Thyroid gland (tissue), 4 donors: ENCODE measurements at regions not wholly inside any gene's neighbourhood (a gene's known extent, or its start where the extent isn't known, plus 50 kb on each side); places are given as distances from the start of the nearest gene placed in this dataset.
"Not testable (repeated sequence)": the region's sequence is repeated elsewhere in the genome, so short reads cannot be mapped to it uniquely, and the experiment has no call there.

Source experiments
- DNase-seq, 2 donors: peaks; one replicate each; pipeline ENCODE4 v3.0.0-alpha.2; 2019
- H3K27ac ChIP-seq, 3 donors: fragments of 200-600 bp; sonication (generic); 1 replicate in 2 of 3; 2 replicates in 1 of 3; pipeline ENCODE4 v1.5.1; 2016 to 2019; ENCODE audit warnings: mild to moderate bottlenecking in 1 of 3, moderate library complexity in 1 of 3
- H3K27me3 ChIP-seq: fragments of 200-600 bp; sonication (generic); one replicate; pipeline ENCODE4 v1.5.1; 2019
- H3K36me3 ChIP-seq, 2 donors: fragments of 200-600 bp; sonication (generic); one replicate each; pipeline ENCODE4 v1.5.1; 2016 to 2019
- H3K4me1 ChIP-seq, 2 donors: fragments of 200-600 bp; sonication (generic); one replicate each; pipeline ENCODE4 v1.5.1; 2017 to 2019
- H3K4me3 ChIP-seq, 3 donors: fragments of 200-600 bp; sonication (generic); replicated peaks in 1 of 3; 1 replicate in 2 of 3; 2 replicates in 1 of 3; pipeline ENCODE4 v1.5.1; 2016; ENCODE audit warnings: mild to moderate bottlenecking in 1 of 3
- H3K9me3 ChIP-seq: fragments of 200-600 bp; sonication (generic); one replicate; pipeline ENCODE4 v1.5.1; 2017
- CTCF ChIP-seq, 6 experiments: fragments of 200-600 bp in 3 of 6; fragments of 450-650 bp in 3 of 6; sonication (generic) in 3 of 6; IDR thresholded peaks; one replicate each; pipeline ENCODE4 v1.5.1; 2016 to 2019; ENCODE audit warnings: antibody characterized with exemption in 6 of 6, mild to moderate bottlenecking in 2 of 6, inconsistent platforms in 1 of 6, moderate library complexity in 1 of 6
- POLR2A ChIP-seq, 2 donors: fragments of 450-650 bp; IDR thresholded peaks; one replicate each; pipeline ENCODE4 v1.6.1; 2017; ENCODE audit warnings: antibody characterized with exemption in 2 of 2, mild to moderate bottlenecking in 2 of 2, moderate library complexity in 1 of 2
- WGBS, 2 donors: methylation state at CpG; one replicate each; pipeline ENCODE4 v1.1.5; 2017; 5-methylcytosine and 5-hydroxymethylcytosine counted together
- intact Hi-C: fragments of 100-400 bp; cut with DNase I; formaldehyde crosslinking; loops from one replicate; pipeline ENCODE4 v1.15.1; 2023

DNA sequence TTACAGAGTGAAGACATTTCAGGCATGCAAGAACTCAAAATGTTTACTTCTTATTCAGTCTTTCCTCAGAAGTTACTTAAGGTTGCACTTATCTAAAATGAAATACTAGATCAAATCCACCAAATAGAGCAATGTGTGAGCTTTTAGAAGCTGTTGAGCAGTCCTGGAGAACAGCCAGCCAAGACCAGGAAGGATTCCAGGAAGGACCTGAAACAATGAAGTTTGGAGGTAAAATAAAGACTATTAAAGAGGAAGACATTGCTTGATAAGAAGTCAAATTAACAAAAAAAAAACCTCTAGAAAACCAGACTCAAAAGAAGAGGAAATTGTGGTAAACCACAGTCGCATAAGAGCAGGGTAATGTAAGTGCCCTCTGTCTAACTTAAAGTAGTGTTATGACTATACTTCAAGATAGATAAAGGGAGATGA lies 156.2 kb upstream of the S1PR3 start:
- Histone ChIP-seq H3K9me3 (no peaks in the 10 kb centered on the region), H3K4me3 (no peak overlapping the region), H3K36me3 (no peaks in the 10 kb centered on the region), H3K27me3 (no peaks in the 10 kb centered on the region), H3K27ac (no peak overlapping the region), H3K4me1 (no peaks in the 10 kb centered on the region)
- peak; percentile 32 to 39 for DNase-seq
- intact Hi-C loops, result no loop called here
- TF ChIP-seq CTCF (IDR thresholded peaks at IDR 0.05) (no peak), POLR2A (IDR thresholded peaks at IDR 0.05) (no peak)
- WGBS, 2 donors, result 67 to 71% methylated on average over 1 of the region's 1 CpG

DNA sequence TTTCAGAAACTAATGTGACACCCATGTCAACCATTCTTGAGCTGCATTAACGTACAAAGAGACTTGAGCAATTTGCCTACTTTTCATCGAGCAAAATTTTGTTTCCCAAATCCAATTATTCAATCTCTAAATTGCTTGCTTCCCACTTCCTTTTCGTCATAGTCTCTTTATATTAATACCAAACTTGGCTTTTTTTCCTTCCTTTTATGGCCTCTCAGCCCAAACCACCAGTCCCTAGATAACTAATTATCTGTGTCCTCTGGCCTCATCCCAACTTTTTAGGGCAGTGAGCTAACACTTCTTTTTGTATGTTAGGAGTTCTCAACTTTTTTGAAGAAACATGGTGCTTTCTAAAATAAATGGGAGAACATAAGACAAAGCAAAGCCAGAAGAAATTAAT lies 155.5 kb upstream of the S1PR3 start:
- 77 to 81% methylated on average over 3 of the region's 3 CpGs for WGBS, 2 donors

DNA sequence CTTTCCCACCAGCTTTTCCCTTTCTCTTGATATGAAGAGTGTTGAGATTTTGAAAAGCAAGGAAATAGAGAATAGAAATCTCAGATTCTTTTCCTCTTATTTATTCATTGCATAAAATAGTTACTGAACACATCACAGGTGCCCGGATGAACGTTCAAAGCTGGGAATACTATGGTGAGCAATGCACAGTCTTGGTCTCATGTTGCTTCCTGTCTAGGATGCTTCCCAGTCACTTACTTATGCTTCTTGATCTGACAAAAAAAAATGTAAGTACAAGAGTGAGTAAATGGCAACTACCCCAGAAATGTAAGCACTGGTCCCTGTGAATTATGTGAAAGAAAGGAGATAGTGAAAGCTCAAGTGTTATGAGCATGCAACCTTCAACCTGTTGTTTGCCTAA lies 153.5 kb upstream of the S1PR3 start:
- Histone ChIP-seq H3K4me1 (no peaks in the 10 kb centered on the region), H3K27ac (no peak overlapping the region), H3K36me3 (no peaks in the 10 kb centered on the region), H3K4me3 (no peak overlapping the region), H3K27me3 (no peaks in the 10 kb centered on the region), H3K9me3 (no peaks in the 10 kb centered on the region)
- no peak for TF ChIP-seq CTCF (IDR thresholded peaks at IDR 0.05)
- TF ChIP-seq POLR2A (IDR thresholded peaks at IDR 0.05), result no peak
- WGBS, 2 donors, result 88 to 95% methylated on average over 2 of the region's 2 CpGs
- no peak for DNase-seq
- intact Hi-C loops, result no loop called here

More for the DNA sequence above, 155.5 kb upstream of the S1PR3 start:
- Histone ChIP-seq H3K9me3 (no peaks in the 10 kb centered on the region), H3K27ac (no peak overlapping the region), H3K4me1 (no peaks in the 10 kb centered on the region), H3K36me3 (no peaks in the 10 kb centered on the region), H3K4me3 (no peak overlapping the region), H3K27me3 (no peaks in the 10 kb centered on the region)
- no peak for DNase-seq
- TF ChIP-seq CTCF (IDR thresholded peaks at IDR 0.05), result no peak
- no peak for TF ChIP-seq POLR2A (IDR thresholded peaks at IDR 0.05)
- intact Hi-C loops, result no loop called here

DNA sequence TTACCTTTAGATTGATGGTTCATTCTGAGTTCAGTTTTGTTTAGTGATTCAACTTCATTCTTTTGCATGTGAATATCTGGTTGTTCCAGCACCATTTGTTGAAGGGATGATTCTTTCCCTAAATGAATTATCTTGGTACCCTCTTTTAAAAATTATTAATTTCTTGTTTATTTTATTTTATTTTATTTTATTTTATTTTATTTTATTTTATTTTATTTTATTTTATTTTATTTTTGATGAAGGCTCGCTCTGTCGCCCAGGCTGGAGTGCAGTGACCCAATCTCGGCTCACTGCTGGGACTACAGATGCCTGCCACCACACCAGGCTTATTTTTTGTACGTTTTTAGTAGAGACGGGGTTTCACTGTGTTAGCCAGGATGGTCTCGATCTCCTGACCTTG lies 141.4 kb upstream of the S1PR3 start:
- H3K4me1 ChIP-seq, H3K27ac ChIP-seq, H3K9me3 ChIP-seq, H3K4me3 ChIP-seq, H3K27me3 ChIP-seq, DNase-seq, H3K36me3 ChIP-seq, intact Hi-C loops: not testable (repeated sequence)
- 93 to 94% methylated on average over 6 of the region's 6 CpGs for WGBS, 2 donors

DNA sequence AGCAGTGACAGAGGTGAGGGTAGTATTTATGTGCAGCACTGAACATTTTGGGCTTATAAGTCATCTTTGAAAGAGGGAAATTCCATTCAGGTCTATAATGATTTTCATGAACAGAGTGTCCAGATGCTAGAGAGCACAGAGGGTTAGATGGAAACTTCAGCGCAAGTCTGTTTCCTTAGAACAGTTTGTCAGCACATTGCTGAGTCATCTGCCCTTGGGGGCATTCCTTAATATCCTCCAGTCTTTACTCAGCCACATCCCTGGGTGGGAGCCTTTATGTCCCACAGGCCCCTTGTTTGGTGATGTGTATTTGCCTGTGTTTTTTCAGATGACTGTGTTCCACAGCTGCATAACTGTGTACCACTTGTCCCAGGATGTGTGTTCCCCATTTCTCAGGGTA lies 138.5 kb upstream of the S1PR3 start:
- Histone ChIP-seq H3K27ac (no peak overlapping the region), H3K36me3 (no peaks in the 10 kb centered on the region), H3K27me3 (no peaks in the 10 kb centered on the region), H3K4me3 (no peak overlapping the region), H3K4me1 (peaks cover 0 to 9% of the 10 kb centered on the region in 2 donors), H3K9me3 (no peaks in the 10 kb centered on the region)
- TF ChIP-seq CTCF (IDR thresholded peaks at IDR 0.05) (no peak), POLR2A (IDR thresholded peaks at IDR 0.05) (no peak)
- intact Hi-C loops, result no loop called here
- peak; percentile 20 to 21 for DNase-seq
- 46 to 53% methylated on average over 1 of the region's 1 CpG for WGBS, 2 donors

- no peaks in the 10 kb centered on the region for H3K9me3 ChIP-seq
- no peak overlapping the region for H3K4me3 ChIP-seq
- WGBS, 2 donors, result 78 to 82% methylated on average over 5 of the region's 5 CpGs
- H3K4me1 ChIP-seq, result peaks cover 0 to 8% of the 10 kb centered on the region in 2 donors
- no peak for TF ChIP-seq CTCF (IDR thresholded peaks at IDR 0.05)
- no peak for TF ChIP-seq POLR2A (IDR thresholded peaks at IDR 0.05)
- DNase-seq, result no peak
- intact Hi-C loops, result no loop called here
- H3K27ac ChIP-seq, result no peak overlapping the region
- no peaks in the 10 kb centered on the region for H3K36me3 ChIP-seq
- no peaks in the 10 kb centered on the region for H3K27me3 ChIP-seq
Observed at GRCh38 chr9:88870627-88871026, 120.6 kb upstream of the S1PR3 start.
